A549 (cell line): ENCODE measurements at regions not wholly inside any gene's neighbourhood (a gene's known extent, or its start where the extent isn't known, plus 50 kb on each side); places are given as distances from the start of the nearest gene placed in this dataset.

Source experiments
- CTCF ChIP-seq: fragments of >200 bp; sonication (Bioruptor Twin); formaldehyde crosslinking; IDR thresholded peaks from 3 replicates; pipeline ENCODE4 v1.5.1; 2016
- ESRRA ChIP-seq: fragments of 150-350 bp; IDR thresholded peaks from 2 replicates; pipeline ENCODE4 v1.6.1; 2014; ENCODE audit warnings: mild to moderate bottlenecking, low read length, borderline replicate concordance
- PHF8 ChIP-seq: fragments of 200-600 bp; sonication (generic); IDR thresholded peaks from 2 replicates; pipeline ENCODE4 v1.6.1; 2016; ENCODE audit warnings: low read depth, mild to moderate bottlenecking, antibody characterized with exemption, moderate library complexity, borderline replicate concordance
- RAD21 ChIP-seq, 2 experiments: fragments of >200 bp in 1 of 2; sonication (Bioruptor Twin) in 1 of 2; formaldehyde crosslinking in 1 of 2; IDR thresholded peaks in 1 of 2; conservative IDR thresholded peaks in 1 of 2; 2 replicates in 1 of 2; 3 replicates in 1 of 2; pipeline ENCODE4 v1.6.1; 2012 to 2018; ENCODE audit warnings: inconsistent platforms in 1 of 2
- REST ChIP-seq: fragments of 200-600 bp; sonication (generic); IDR thresholded peaks from 2 replicates; pipeline ENCODE4 v1.6.1; 2016; ENCODE audit warnings: antibody characterized with exemption, mild to moderate bottlenecking, moderate library complexity

GRCh38 chr11:19558189-19558986, 154.2 kb upstream of the NAV2 start:
- TF ChIP-seq CTCF (no peak), RAD21 (conservative IDR thresholded peaks at IDR 0.05 in 1 of 2, IDR thresholded peaks at IDR 0.05 in 1 of 2) (no peak), REST (no peak), PHF8 (no peak), ESRRA (no peak)
